ENCODE measurements at regions not wholly inside any gene's neighbourhood (a gene's known extent, or its start where the extent isn't known, plus 50 kb on each side); places are given as distances from the start of the nearest gene placed in this dataset.
"Not testable (repeated sequence)": the region's sequence is repeated elsewhere in the genome, so short reads cannot be mapped to it uniquely, and the experiment has no call there.

DNA sequence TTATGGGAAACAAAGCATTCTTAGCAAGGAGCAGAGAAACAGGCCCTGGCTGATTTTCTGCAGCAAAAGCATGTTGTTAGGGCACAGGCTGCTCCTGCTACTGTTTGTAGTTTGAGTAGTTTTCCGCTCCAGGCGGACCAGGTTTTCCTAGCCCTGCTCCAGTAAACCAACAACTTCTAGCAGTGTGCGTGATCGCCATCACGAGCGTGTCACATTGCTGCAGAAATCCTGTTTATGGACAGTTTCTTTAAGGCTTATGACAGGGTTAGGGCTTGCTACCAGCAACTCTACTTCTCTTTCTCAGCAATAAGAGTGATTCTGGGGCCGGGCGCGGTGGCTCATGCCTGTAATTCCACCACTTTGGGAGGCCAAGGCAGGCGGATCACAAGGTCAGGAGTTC lies 803.9 kb upstream of the CDH10 start:
- DNase-seq, result no peak

DNA sequence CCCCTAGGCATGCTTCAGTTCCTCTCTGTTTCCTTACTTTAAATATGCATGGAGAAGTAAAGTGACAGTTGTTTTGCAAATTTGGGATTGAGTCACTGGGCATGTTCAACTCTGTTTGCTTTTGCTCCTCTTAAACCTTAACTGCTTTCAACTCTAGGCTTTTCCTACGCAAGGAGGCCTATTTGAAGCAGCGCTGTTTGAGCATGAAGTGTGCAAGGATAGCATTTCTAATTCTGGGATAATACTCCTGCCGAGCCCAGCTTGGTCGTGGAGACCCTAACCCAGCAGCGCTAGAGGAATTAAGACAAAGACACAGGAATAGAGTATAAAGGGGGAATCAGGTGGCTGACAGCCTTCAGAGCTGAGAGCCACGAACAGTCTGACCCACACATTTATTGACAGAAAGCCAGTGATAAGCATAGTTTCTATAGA lies 803.4 kb upstream of the CDH10 start:
- DNase-seq, result no peak

DNA sequence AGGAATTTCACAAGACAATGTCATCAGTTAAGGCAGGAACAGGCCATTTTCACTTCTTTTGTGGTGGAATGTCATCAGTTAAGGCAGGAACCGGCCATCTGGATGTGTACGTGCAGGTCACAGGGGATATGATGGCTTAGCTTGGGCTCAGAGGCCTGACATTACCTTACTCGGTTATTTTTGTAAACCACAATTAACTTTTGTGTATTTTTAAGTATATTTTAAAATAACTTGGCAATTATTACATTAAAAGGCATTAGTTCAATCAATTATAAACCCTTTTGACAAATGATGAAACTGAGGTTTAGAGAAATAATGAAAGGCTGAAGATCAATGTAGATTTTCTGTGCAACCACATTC lies 801.3 kb upstream of the CDH10 start:
- DNase-seq, result not testable (repeated sequence)

DNA sequence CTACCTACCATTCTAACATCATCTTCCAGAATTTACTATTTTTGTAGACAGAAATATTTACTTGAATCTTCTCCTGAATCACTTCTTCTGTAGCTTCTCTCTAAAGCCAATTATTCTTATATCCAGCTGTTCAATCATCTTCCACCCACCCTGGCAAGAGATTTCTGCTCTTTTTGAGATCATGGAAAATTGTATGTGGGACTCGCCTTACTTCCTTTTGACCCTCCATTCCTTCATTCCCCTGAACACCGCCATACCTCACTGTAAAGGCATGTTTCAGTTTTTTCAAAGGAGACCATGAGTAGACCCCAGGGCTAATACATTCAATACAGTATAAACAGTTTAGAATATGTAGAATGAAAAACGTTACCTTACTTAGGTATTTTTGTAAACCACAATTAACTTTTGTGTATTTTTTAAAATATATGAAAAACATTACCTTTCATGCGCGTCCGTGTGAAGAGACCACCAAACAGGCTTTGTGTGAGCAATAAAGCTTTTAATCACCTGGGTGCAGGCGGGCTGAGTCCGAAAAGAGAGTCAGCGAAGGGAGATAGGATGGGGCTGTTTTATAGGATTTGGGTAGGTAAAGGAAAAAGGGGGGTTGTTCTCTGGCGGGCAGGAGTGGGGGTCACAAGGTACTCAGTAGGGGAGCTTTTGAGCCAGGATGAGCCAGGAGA lies 800.7 kb upstream of the CDH10 start:
- not testable (repeated sequence) for DNase-seq

DNA sequence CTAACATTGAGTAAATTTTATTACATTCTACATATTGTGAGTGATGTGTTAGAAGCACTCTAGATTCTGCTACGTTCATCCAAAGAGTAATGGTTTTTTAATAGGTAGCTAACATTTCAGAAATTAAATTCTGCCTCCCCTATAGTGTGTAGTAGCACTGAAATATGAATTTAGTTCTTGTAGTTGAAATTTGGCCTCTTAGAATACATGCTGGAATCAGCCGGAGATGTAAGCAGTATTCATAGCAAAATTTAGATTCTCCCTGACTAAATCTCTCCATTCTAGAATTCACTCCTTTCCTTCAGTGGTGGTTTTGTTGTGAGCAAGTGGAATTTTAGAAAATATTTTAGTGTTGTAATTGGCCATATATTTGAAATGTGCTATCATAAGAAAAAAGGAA lies 799.9 kb upstream of the CDH10 start:
- no peak for DNase-seq

DNA sequence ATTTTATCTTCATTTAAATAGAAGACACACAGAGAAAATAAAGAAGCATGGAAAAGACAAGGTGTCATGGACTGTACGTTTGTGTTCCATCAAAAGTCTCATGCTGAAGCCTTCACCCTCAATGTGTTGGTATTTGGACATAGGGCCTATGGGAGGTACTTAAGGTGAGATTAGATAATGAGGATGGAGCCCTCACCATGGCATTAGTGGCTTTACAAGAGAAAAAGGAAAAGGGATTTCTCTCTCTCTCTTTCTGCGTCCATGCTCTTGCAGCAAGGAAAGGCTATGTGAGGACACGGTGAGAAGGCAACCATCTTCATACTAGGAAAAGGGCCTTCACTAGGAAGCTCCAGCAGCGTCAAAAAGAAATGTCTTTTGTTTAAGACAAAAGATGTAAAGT lies 797.0 kb upstream of the CDH10 start:
- DNase-seq, result no peak

DNA sequence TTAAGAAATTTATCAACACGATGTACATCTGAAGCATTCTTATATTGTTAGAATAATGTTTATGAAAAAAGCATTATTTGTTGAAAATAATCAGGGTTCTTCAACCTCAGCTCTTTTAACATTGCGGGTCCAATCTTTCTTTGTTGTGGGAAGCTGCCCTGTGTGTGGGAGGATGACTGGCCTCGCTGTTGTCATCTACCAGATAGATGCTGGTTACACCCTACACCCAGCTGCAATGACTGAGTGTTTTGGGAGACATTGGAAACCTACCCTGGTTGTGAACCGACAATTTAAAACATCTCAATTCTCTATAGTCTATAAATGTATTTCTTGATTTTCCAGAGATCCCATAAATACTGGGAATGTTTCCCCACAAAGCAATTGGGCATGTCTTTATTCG lies 794.2 kb upstream of the CDH10 start:
- DNase-seq, result no peak

DNA sequence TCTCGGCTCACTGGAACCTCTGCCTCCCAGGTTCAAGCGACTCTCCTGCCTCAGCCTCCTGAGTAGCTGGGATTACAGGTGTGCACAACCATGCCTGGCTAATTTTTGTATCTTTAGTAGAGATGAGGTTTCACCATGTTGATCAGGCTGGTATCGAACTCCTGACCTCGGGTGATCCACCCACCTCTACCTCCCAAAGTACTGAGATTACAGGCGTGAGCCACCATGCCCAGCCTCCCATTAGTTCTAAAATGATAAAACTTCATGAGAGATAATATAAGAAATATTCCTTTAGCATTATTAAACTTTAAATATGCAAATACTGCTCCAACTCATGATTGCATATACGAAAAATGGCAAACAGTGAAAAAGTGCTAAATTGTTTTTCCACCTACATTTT lies 793.6 kb upstream of the CDH10 start:
- not testable (repeated sequence) for DNase-seq

DNA sequence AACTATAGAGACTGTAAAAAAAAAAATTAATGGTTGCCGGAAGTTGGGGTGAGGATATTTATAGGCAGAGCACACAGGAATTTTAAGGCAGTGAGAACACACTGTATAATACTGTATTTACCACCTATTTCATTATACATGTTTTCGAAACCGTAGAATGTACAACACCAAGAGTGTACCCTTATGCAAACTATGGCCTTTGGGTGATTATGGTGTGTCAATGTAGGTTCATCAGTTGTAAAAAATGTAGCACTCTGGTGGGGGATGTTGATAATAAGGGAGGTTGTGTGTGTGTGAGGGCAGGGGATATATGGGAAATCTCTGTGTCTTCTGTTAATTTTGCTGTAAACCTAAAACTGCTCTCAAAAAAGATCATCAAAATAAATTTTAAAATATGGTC lies 791.7 kb upstream of the CDH10 start:
- no peak for DNase-seq

DNA sequence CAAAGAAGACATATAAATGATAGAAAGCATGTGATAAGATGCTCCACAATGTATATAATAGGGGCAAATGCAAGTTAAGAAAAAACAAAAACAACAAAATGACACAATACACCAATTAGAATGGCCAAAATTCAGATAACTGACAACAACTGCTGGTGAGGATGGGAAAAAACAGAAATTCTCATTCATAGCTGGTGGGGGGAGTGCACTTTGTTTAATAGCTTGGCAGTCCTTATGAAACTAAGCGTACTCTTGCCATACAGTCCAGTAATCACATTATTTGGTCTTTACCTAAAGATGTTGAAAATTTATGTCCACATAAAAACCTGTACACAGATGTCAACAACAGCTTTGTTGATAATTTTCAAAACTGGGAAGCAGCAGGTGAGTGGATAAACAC lies 791.1 kb upstream of the CDH10 start:
- DNase-seq, result no peak

DNA sequence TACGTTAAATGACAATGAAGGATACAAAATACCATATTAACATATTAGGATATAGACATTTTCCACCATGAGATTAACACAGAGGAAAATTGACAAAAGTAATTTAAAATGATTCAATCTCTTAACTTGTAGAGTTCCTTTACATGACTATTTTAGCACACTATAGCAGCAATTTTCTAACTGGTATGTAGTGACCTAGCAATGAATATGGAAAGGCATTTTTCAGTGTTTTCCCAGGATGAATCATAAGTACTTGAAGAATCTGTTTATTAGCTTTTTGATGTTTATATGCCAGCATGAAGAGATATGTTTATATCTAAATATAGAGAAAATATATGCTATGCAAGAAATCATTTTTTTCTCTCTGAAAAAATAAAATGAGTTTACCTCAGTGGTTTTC lies 782.5 kb upstream of the CDH10 start:
- DNase-seq, result no peak

DNA sequence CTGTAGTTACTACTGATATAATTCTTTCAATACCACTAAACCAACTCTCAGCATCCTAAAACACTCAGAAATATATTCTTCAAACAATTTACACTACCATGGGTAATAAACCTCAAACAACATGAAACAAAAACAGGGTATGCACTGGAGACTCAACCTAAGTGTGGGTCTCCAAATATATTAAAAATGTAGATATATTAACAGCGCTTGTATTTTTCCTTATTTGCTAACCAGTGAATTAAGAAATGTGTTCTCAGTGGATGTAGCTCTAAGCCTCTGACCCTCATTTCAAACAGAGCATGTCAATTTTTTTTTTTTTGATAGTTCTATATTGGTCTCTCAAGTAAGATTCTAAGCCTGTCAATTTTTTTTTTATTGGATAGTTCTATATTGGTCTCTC lies 778.5 kb upstream of the CDH10 start:
- DNase-seq, result no peak

DNA sequence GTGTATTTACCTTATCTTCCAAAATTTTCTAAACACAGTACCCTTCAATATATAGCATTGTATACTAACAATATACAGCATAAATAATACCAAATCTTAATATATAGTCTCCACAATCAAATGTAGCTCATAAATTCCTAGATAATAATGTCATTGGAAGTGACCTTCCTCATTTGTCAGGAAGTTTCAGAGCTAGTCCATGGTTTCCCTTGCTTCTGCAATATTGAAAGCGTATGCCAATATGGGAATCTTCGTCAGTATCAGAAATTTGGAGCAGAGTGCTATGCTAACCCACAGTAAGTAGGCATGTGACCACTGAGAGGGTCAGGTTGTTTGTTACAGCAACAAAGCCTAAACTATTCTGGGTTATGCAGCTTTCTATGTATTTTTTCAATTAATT lies 774.9 kb upstream of the CDH10 start:
- DNase-seq, result no peak

DNA sequence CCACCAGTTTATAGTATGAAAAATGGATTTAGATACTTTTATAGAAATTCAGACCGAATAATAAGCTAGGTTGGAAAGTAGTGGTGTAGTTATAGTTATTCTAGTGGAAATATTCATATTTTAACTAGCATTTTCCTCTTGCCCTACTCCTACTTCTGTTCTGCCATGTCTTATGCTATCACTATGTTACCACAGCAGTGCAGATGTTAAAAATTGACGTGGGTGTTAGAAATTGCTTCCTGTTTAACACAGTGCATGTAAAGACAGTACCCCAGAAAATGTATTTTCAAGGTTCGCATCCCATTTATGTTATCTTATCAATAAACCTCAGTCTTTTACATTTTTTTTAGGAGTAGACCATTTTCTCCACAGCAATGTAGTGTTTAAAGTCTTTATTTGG lies 774.2 kb upstream of the CDH10 start:
- DNase-seq, result no peak

DNA sequence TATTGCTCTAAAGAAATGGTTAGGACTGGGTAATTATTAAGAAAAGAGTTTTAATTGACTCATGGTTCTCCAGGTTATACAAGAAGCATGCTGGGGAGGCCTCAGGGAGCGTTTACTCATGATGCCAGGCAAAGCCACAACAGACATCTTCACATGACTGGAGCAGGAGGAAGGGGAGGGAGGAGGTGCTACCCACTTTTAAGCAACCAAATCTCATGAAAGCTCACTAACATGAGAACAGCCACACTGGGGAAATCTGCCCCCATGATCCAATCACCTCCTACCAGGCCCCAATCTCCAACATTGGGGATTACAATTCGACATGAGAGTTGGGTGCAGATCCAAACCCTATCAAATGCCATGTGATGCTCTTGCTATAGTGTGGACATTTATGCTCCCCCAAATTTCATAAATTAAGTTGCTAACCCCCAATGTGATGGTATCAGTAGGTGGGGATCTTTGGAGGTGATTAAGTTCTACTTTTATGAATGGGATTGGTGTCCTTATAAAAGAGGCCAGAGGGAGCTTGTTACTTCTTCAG lies 773.6 kb upstream of the CDH10 start:
- no peak for DNase-seq

DNA sequence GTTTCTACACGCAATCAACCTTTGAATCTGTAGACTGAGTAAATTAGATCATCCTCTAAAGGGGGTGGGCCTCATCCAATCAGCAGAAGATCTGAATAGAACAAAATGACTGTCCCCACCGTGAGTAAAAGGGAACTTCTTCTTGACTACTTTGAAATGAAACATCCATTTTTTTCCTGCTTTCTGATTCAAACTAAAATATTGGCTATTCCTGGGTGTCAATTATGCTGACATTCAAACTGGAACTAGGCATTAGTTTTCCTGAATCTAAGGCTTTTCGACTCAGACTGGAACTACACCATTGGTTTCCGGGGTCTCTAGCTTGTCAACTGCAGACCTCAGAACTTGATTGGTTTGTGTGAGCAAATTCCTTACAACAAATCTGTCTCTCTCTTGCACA lies 772.2 kb upstream of the CDH10 start:
- no peak for DNase-seq

DNA sequence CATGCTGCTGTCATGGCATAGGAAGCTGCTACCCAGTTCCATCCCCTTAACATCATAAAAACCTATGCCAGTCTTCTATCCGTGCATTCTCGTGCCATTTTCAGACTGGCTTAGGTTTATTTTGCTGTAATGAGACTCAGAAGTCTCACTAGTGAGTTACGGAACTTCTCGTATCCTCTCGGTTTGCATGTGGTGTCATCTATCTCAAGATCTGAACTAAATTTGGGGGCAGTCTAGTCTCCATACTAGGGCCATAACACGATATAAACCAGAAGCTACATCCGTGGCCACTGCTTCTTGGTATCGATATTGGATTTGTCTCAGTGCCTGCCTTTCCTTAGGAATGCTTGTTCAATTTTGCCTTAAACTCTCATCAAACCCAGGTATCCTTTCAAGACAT lies 771.2 kb upstream of the CDH10 start:
- no peak for DNase-seq

DNA sequence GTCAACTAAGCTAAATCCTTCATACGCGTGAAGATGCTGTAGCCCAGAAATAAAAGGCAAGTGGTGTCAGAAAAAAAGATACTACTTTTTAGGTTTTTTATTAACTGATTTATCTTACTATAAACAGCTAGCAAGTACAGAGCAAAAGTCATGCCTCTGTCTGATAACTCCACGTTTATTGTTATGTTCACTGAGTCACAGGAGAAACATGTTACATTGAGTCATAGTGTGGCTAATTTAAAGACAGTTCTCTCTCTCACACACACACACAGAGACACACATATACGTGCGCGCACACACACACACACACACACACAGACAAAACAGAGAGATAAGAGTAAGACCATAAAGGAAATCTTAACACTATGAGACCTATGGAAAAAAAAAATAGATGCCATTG lies 770.0 kb upstream of the CDH10 start:
- DNase-seq, result no peak

DNA sequence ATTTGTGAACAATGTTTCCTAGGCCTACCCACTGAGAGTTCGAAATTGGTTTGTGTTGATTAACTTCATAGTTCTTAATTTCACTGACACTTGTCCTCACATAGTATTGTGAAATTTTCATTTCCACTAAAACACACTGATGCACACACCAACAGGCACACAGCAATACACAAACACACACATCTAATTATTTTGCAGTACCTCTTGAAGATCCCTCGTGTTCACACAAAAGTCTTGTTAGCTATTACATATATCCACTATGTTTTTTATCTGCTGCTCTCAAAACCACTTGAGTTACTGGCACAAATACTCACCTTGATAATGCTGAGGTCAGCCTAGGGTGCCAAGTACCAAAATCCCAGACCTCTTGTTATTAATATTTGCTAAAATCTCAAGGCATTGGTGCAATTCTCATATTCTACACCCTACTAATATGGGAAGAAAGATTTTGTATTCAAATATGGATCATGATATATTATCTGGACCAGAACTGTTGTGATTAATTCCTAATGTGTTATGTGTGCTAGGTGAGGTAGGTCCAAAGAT lies 767.4 kb upstream of the CDH10 start:
- no peak for DNase-seq

DNA sequence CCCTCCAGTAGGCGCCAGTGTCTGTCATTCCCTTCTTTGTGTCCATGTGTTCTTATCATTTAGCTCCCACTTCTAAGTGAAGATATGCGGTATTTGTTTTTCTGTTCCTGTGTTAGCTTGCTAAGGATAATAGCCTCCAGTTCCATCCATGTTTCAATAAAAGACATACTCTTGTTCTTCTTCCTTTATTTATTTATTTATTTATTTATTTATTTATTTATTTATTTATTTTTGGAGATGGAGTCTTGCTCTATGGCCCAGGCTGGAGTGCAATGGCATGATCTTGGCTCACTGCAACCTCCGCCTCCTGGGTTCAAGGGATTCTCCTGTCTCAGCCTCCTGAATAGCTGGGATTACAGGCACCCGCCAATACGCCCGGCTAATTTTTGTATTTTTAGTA lies 762.6 kb upstream of the CDH10 start:
- not testable (repeated sequence) for DNase-seq

DNA sequence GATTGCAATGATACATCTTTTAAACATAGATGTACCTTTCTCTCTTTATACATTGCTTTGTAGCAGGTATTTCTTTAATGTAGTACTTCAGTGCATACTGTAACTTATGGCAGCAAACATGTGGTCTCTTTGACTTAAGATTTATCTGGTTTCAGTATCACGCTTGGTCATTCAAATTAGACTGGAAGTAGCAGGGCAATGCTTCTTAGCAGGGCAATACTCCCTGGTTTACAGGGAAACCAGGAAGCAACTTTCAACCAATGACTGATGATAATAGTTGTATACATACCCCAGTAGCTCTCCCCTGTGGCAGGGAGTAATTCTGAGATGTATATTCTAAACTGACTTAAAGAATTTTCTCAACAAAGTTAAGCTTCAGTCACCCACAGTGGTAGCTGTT lies 761.1 kb upstream of the CDH10 start:
- no peak for DNase-seq

DNA sequence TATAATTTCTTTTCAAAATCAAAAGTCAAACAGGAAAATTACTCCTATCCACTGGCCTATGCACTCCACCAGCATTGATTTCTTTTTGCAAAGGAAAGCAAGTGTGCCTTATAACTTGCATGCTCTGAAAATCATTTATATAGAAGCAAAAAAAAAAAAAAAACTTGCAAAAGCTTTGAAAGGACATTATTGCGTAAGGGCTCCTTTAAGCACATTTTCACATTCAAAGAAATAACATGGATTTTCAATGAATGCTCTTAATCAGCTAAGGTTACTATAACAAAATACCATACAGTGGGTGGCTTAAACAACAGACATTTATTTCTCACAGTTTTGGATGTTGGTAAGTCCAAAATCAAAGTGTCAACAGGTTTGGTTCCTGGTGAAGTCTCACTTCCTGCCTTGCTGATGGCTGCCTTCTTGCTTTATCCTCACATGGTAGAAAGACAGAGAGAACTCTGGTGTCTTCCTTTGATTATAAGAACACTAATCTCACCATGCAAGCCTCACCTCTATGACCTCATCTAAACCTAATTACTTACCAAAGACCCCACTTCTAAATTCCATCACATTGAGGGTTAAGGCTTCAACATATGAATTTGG lies 755.2 kb upstream of the CDH10 start:
- no peak for DNase-seq

DNA sequence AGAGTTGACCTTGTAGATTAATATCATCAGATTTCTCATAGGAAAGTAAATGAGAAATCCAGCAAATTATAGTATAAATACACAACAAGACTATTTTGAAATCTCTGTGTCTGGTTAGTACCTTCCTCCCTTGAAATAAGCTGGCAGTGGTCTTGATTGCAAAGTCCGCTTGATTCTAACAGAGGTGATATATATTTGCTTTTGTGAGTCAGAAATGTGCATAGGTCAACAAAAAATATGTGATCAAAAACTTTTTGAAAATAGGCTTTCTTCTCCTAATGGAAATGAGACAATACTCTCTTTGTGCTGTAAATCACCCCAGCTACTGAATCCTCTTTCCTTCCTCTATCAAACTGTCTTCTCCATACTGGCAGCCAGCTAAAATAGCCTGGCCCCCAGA lies 749.2 kb upstream of the CDH10 start:
- DNase-seq, result no peak

DNA sequence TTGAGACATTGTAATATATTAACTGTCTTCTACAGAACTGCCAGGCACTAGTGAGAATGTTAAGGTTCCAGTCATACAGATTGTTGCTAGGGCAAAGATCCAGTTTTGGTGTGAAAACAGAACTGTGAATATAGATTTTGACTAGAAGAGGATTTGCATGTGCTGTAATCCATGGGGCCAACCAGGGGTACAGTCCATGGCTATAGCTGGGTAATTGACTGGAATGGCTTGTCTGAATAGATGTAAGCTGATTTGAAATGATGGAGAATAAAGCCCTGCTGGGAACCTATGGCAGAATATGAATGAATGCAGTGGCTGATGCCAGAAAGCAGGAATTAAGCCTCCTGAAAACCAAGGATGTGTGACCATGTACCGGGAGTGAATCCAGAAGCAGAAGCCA lies 748.5 kb upstream of the CDH10 start:
- no peak for DNase-seq

DNA sequence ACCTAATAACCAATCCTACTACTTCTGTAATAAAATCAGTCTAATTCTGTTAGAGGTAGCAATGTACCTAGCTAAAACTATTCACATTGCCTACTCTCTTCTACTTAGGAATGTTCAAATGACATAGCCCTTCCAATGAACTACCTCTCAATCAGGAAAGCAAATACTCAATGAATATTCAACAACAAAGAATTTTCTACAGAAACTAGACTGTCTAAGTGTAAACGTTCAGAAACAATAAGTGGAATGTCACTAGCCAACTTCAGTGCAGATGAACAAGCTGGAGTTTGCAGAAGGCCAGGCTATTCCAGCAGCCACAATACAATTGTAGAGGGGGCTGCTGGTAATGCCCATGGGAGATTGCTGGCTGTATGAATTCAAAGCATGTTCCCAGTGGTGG lies 743.2 kb upstream of the CDH10 start:
- no peak for DNase-seq
